ENCODE measurements at regions not wholly inside any gene's neighbourhood (a gene's known extent, or its start where the extent isn't known, plus 50 kb on each side); places are given as distances from the start of the nearest gene placed in this dataset.

DNA sequence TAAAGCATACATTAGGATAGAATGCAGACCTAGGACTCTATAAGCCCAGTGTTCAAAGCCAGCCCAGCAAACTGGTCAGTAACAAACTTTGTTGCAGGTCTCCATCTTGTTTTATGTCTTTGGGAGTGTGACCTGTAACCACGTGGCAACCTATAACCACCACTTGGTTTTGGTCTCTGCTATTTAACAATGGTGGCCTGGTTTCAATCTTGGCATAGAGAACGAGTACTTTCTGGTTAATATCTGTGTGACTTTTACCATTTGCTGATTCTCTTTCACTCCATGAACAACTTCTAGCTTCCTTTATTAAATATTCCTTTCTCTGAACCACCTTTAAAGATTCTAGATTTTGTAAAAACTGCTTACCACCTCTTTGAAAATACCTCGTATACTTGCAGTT, 118.5 kb downstream of the KCNS3 start:
- DNase-seq (ENCODE audit: low spot score): no peak

DNA sequence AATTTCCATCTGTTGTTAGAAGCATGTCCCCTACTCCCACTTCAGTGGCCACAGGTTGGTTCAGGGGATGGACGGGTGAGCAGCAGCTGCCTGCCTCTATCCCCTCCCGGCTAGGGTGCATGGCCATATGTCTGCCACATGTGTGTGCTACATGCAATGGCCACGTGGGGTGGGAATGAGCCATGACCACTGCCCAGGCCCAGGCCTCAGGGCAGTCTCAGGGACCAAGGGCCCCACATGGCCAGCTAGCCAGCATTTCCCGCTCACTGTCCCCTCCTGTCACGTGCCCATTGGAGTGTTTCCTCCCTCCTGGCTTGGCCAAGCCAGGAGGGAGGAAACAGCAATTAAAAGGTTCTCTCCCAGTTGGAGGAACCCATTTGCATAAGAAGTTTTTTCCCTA, 117.1 kb downstream of the KCNS3 start:
- no peak for DNase-seq (ENCODE audit: low spot score)

All from hematopoietic multipotent progenitor cell treated with erythropoietin and hydrocortisone succinate and interleukin-3 and kit ligand, for 17 days (in vitro differentiated cells).